Right lobe of liver (tissue), 6 donors: ENCODE measurements at regions not wholly inside any gene's neighbourhood (a gene's known extent, or its start where the extent isn't known, plus 50 kb on each side); places are given as distances from the start of the nearest gene placed in this dataset.

Source experiments
- ATAC-seq, 4 donors: fragments of 200-7000 bp; cut with Tn5 transposase; one replicate each; pipeline ENCODE4 v1.9.1; 2020; ENCODE audit warnings: mild to moderate bottlenecking in 4 of 4, moderate library complexity in 4 of 4
- DNase-seq, 3 donors: peaks; one replicate each; pipeline ENCODE4 v3.0.0-alpha.2; 2020
- H3K27ac ChIP-seq, 3 donors: fragments of 200-600 bp; one replicate each; pipeline ENCODE4 v1.8.0; 2022
- H3K27me3 ChIP-seq, 2 donors: fragments of 200-600 bp; one replicate each; pipeline ENCODE4 v1.8.0; 2022
- H3K36me3 ChIP-seq, 4 donors: fragments of 200-600 bp; sonication (generic) in 1 of 4; one replicate each; pipeline versions ENCODE4 v1.5.1 to v1.8.0; 2017 to 2022; ENCODE audit warnings: control low read depth in 1 of 4
- H3K4me1 ChIP-seq, 4 donors: fragments of 200-600 bp; sonication (generic) in 1 of 4; one replicate each; pipeline versions ENCODE4 v1.5.1 to v1.8.0; 2017 to 2022; ENCODE audit warnings: control low read depth in 1 of 4
- H3K4me3 ChIP-seq, 3 donors: fragments of 200-600 bp; one replicate each; pipeline ENCODE4 v1.8.0; 2022
- H3K9me3 ChIP-seq, 4 donors: fragments of 200-600 bp; sonication (generic) in 1 of 4; one replicate each; pipeline versions ENCODE4 v1.5.1 to v1.8.0; 2017 to 2022; ENCODE audit warnings: control low read depth in 1 of 4
- POLR2A ChIP-seq: fragments of 450-650 bp; IDR thresholded peaks from one replicate; pipeline ENCODE4 v1.6.1; 2017; ENCODE audit warnings: antibody characterized with exemption, mild to moderate bottlenecking
- WGBS: methylation state at CpG from one replicate; pipeline ENCODE4 v1.1.6; 2018; ENCODE audit warnings: low coverage, low lambda C conversion rate; ENCODE audit not compliant: insufficient coverage; ENCODE audit errors: missing lambda C conversion rate; 5-methylcytosine and 5-hydroxymethylcytosine counted together
- intact Hi-C, 2 donors: fragments of 100-400 bp; cut with DNase I; formaldehyde crosslinking; loops; one replicate each; pipeline versions ENCODE4 v1.11.2 to v1.14.1; 2022
- TF ChIP-seq, protein P1 (sequence below), 4 donors: fragments of 200-600 bp in 3 of 4; fragments of 450-650 bp in 1 of 4; IDR thresholded peaks; one replicate each; pipeline versions ENCODE4 v1.5.1 to v1.8.0; 2016 to 2022; ENCODE audit warnings: antibody characterized with exemption in 4 of 4, mild to moderate bottlenecking in 2 of 4
- donor health status: DM: no; HTN: yes; CAD: no.
- donor health status: DM: no; HTN: no; CAD: no.
- donor health status: DM: no; HTN: no; CAD: no.
- donor health status: DM: no; HTN: yes; CAD: no.
- donor health status: DM: no; HTN: yes; CAD: no.

DNA sequence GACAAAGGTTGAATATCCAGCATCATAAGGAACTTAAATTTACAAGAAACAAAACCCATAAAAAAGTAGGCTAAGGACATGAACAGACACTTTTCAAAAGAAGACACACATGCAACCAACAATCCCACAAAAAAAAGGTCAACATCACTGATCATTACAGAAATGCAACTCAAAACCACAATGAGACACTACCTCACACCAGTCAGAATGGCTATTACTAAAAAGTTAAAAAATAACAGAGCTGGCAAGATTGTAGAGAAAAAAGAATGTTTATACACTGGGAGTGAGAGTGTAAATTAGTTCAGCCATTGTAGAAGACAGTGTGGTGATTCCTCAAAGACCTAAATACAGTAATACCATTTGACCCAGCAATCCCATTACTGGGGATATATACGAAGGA lies 474.7 kb downstream of the TRIML1 start:
- no peaks in the 10 kb centered on the region for H3K9me3 ChIP-seq
- WGBS, result 67% methylated on average over 1 of the region's 1 CpG
- H3K27ac ChIP-seq, result no peak overlapping the region
- ATAC-seq (no peak), DNase-seq (no peak)
- no peaks in the 10 kb centered on the region for H3K36me3 ChIP-seq
- no peaks in the 10 kb centered on the region for H3K4me1 ChIP-seq
- intact Hi-C loops, result no loop called here
- no peak overlapping the region for H3K4me3 ChIP-seq
- H3K27me3 ChIP-seq, result no peaks in the 10 kb centered on the region
- TF ChIP-seq, protein P1, sequence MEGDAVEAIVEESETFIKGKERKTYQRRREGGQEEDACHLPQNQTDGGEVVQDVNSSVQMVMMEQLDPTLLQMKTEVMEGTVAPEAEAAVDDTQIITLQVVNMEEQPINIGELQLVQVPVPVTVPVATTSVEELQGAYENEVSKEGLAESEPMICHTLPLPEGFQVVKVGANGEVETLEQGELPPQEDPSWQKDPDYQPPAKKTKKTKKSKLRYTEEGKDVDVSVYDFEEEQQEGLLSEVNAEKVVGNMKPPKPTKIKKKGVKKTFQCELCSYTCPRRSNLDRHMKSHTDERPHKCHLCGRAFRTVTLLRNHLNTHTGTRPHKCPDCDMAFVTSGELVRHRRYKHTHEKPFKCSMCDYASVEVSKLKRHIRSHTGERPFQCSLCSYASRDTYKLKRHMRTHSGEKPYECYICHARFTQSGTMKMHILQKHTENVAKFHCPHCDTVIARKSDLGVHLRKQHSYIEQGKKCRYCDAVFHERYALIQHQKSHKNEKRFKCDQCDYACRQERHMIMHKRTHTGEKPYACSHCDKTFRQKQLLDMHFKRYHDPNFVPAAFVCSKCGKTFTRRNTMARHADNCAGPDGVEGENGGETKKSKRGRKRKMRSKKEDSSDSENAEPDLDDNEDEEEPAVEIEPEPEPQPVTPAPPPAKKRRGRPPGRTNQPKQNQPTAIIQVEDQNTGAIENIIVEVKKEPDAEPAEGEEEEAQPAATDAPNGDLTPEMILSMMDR (IDR thresholded peaks at IDR 0.05), result no peak
- TF ChIP-seq POLR2A, result no peak

DNA sequence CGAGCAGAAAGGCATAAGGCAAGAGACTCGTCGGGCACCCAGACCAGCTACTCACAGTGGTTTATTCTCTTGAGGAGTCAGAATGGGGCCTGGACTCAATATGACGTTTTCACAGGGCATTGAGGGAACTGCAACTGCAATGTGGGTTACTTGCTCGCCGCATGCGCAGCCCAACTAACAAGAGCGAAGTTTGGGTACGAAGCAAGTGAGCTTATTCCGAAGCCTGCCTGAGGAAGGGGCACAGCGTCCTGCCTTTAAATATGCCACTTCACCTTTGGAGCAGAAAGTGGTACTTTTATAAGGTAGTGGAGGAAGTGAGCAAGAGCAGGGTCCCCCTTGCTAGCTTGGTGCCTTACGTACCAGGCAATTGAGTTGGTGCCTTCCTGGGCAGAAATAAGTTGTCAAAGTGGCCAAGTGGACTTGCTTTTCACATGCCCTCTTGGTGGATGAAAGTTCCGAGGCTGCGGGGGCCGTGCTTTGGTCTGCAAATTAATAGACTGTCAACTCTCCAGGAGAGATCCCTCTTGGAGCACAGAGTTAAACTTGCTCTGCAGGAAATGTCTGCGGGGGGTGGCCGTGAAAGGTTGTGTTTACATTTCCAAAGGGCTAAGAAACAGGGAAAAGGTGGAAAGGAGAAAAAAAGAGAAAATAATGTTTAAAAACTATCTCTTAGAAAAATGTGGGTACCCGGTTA lies 480.4 kb downstream of the TRIML1 start:
- 28% methylated on average over 10 of the region's 18 CpGs for WGBS
- H3K9me3 ChIP-seq, result no peaks in the 10 kb centered on the region

DNA sequence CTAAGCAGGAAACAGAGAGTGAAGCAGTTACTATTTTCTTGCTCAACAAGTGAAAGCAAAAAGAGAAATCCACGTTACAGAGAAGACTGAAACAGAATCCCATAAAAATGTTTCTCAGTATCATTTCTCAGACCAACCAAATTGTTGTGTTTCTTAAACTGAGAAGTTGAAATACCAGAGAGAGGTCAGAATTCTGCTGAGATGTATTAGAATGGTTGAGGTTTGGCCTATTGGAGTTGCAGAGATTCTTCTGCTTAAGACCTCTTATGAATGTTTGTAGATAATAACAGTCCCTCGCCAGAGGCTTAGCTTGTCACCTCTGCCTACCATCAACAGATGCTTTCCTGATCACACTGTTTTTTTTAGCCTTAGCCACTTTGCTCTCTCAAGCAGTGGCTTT lies 481.4 kb downstream of the TRIML1 start:
- intact Hi-C loops, result no loop called here
- no peaks in the 10 kb centered on the region for H3K27me3 ChIP-seq
- no peak overlapping the region for H3K27ac ChIP-seq
- DNase-seq, result no peak
- H3K4me3 ChIP-seq, result no peak overlapping the region
- H3K9me3 ChIP-seq, result no peaks in the 10 kb centered on the region
- ATAC-seq, result no peak
- no peaks in the 10 kb centered on the region for H3K36me3 ChIP-seq
- TF ChIP-seq, protein P1 (IDR thresholded peaks at IDR 0.05), result no peak
- TF ChIP-seq POLR2A, result no peak
- WGBS, result 29% methylated on average over 2 of the region's 2 CpGs
- no peaks in the 10 kb centered on the region for H3K4me1 ChIP-seq

More for the DNA sequence above, 480.4 kb downstream of the TRIML1 start:
- Histone ChIP-seq H3K4me1 (no peaks in the 10 kb centered on the region), H3K27me3 (no peaks in the 10 kb centered on the region), H3K36me3 (no peaks in the 10 kb centered on the region), H3K27ac (no peak overlapping the region), H3K4me3 (no peak overlapping the region)
- intact Hi-C loops, result no loop called here
- DNase-seq, result no peak
- no peak for TF ChIP-seq POLR2A
- TF ChIP-seq, protein P1 (IDR thresholded peaks at IDR 0.05), result no peak
- no peak for ATAC-seq

DNA sequence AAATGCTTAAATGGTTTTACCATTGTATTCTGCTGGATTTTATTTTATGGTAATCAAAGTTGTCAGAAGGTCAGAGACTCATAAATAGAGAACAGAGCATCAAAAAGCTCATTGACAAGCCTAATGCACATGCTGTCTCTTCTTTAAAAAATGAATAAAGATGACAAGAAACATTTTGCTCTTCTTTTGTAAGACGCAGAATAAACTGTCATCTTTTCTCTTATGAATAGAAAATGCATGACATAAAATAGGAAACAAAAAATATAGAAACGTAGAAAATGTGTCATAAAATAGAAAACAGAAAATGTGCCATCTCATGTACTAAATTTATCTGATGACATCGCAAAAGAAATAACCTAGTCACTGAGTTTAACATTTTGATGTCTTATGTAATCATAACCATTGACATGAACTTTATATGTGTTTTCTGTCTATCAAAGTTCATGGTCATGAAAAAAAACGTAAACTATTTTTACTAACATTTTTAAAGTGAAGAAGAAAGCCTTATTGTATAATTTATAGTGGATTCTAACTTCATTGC lies 484.1 kb downstream of the TRIML1 start:
- ATAC-seq (no peak), DNase-seq (no peak)
- no peaks in the 10 kb centered on the region for H3K36me3 ChIP-seq
- no peaks in the 10 kb centered on the region for H3K4me1 ChIP-seq
- TF ChIP-seq, protein P1 (IDR thresholded peaks at IDR 0.05), result no peak
- TF ChIP-seq POLR2A, result no peak
- intact Hi-C loops, result no loop called here
- H3K27me3 ChIP-seq, result no peaks in the 10 kb centered on the region
- H3K9me3 ChIP-seq, result no peaks in the 10 kb centered on the region
- WGBS, result 43% methylated on average over 4 of the region's 4 CpGs
- no peak overlapping the region for H3K27ac ChIP-seq
- H3K4me3 ChIP-seq, result no peak overlapping the region
